ENCODE measurements at regions not wholly inside any gene's neighbourhood (a gene's known extent, or its start where the extent isn't known, plus 50 kb on each side); places are given as distances from the start of the nearest gene placed in this dataset.

- TF ChIP-seq CTCF (IDR thresholded peaks at IDR 0.05 in 8 of 11, conservative IDR thresholded peaks at IDR 0.05 in 3 of 11) (no peak), POLR2A (IDR thresholded peaks at IDR 0.05) (no peak), POLR2AphosphoS5 (IDR thresholded peaks at IDR 0.05) (no peak)
Observed at GRCh38 chr12:24349051-24349799, 399.8 kb upstream of the SOX5 start.

Measured in spleen (tissue), 7 donors.